ENCODE measurements at regions not wholly inside any gene's neighbourhood (a gene's known extent, or its start where the extent isn't known, plus 50 kb on each side); places are given as distances from the start of the nearest gene placed in this dataset.

- TF ChIP-seq, protein P1, sequence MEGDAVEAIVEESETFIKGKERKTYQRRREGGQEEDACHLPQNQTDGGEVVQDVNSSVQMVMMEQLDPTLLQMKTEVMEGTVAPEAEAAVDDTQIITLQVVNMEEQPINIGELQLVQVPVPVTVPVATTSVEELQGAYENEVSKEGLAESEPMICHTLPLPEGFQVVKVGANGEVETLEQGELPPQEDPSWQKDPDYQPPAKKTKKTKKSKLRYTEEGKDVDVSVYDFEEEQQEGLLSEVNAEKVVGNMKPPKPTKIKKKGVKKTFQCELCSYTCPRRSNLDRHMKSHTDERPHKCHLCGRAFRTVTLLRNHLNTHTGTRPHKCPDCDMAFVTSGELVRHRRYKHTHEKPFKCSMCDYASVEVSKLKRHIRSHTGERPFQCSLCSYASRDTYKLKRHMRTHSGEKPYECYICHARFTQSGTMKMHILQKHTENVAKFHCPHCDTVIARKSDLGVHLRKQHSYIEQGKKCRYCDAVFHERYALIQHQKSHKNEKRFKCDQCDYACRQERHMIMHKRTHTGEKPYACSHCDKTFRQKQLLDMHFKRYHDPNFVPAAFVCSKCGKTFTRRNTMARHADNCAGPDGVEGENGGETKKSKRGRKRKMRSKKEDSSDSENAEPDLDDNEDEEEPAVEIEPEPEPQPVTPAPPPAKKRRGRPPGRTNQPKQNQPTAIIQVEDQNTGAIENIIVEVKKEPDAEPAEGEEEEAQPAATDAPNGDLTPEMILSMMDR (IDR thresholded peaks at IDR 0.05; ENCODE audit: borderline replicate concordance, extremely low read depth, low read length, poor library complexity, severe bottlenecking): no peak
- TF ChIP-seq EZH2 (IDR thresholded peaks at IDR 0.05; ENCODE audit: borderline replicate concordance, low read depth, low read length, severe bottlenecking): no peak
Observed at GRCh38 chr4:148823419-148823769, 381.2 kb upstream of the NR3C2 start.
